ENCODE measurements at regions not wholly inside any gene's neighbourhood (a gene's known extent, or its start where the extent isn't known, plus 50 kb on each side); places are given as distances from the start of the nearest gene placed in this dataset.

- TF ChIP-seq GATA3 (IDR thresholded peaks at IDR 0.05; ENCODE audit: low read depth, low read length): no peak
- TF ChIP-seq GATA2 (IDR thresholded peaks at IDR 0.05; ENCODE audit: low read depth, low read length): no peak
Observed at GRCh38 chr6:169913096-169913638, 161.7 kb downstream of the ERMARD start.
